Smooth muscle cell of the brain vasculature (primary cell): ENCODE measurements at regions not wholly inside any gene's neighbourhood (a gene's known extent, or its start where the extent isn't known, plus 50 kb on each side); places are given as distances from the start of the nearest gene placed in this dataset.
"Not testable (repeated sequence)": the region's sequence is repeated elsewhere in the genome, so short reads cannot be mapped to it uniquely, and the experiment has no call there.

Experiments used
- DNase-seq: peaks from one replicate; pipeline ENCODE4 v3.0.0-alpha.2; 2012; ENCODE audit warnings: low read depth, low spot score

GRCh38 chr4:12707381-12708175 is 776.6 kb downstream of the RAB28 start:
- DNase-seq, result no peak

- DNase-seq, result no peak
Observed at GRCh38 chr4:12703036-12703435, 781.1 kb downstream of the RAB28 start.

- DNase-seq, result no peak
Observed at GRCh38 chr4:12701384-12701783, 782.8 kb downstream of the RAB28 start.

GRCh38 chr4:12697970-12698369 is 786.2 kb downstream of the RAB28 start:
- no peak for DNase-seq

GRCh38 chr4:12692815-12693214 is 791.3 kb downstream of the RAB28 start:
- DNase-seq, result no peak

GRCh38 chr4:12691168-12691567 is 793.0 kb downstream of the RAB28 start:
- no peak for DNase-seq

GRCh38 chr4:12689457-12689856 is 794.7 kb downstream of the RAB28 start:
- DNase-seq, result no peak

- no peak for DNase-seq
Observed at GRCh38 chr4:12679217-12679616, 804.9 kb downstream of the RAB28 start.

GRCh38 chr4:12674184-12674583 is 810.0 kb downstream of the RAB28 start:
- DNase-seq, result no peak

GRCh38 chr4:12672303-12672702 is 811.8 kb downstream of the RAB28 start:
- no peak for DNase-seq

- DNase-seq, result no peak
Observed at GRCh38 chr4:12658146-12658545, 826.0 kb downstream of the RAB28 start.

GRCh38 chr4:12651876-12652275 is 832.3 kb downstream of the RAB28 start:
- no peak for DNase-seq

- DNase-seq, result no peak
Observed at GRCh38 chr4:12645732-12646131, 838.4 kb downstream of the RAB28 start.

- DNase-seq, result no peak
Observed at GRCh38 chr4:12644261-12644660, 839.9 kb downstream of the RAB28 start.

GRCh38 chr4:12636191-12636590 is 847.9 kb downstream of the RAB28 start:
- no peak for DNase-seq

- no peak for DNase-seq
Observed at GRCh38 chr4:12635629-12636028, 848.5 kb downstream of the RAB28 start.

GRCh38 chr4:12633053-12633651 is 851.0 kb downstream of the RAB28 start:
- peak; percentile 45 for DNase-seq

GRCh38 chr4:12615822-12616221 is 868.3 kb downstream of the RAB28 start:
- DNase-seq, result no peak

- DNase-seq, result no peak
Observed at GRCh38 chr4:12612876-12613275, 871.3 kb downstream of the RAB28 start.

GRCh38 chr4:12609212-12609875 is 874.8 kb downstream of the RAB28 start:
- DNase-seq, result not testable (repeated sequence)

- DNase-seq, result no peak
Observed at GRCh38 chr4:12595986-12596385, 888.2 kb downstream of the RAB28 start.

- DNase-seq, result no peak
Observed at GRCh38 chr4:12595489-12595888, 888.7 kb downstream of the RAB28 start.

GRCh38 chr4:12588582-12588981 is 895.6 kb downstream of the RAB28 start:
- DNase-seq, result no peak
